SU-DHL-6 (cell line): ENCODE measurements at regions not wholly inside any gene's neighbourhood (a gene's known extent, or its start where the extent isn't known, plus 50 kb on each side); places are given as distances from the start of the nearest gene placed in this dataset.

ENCODE experiments used
- H2AFZ ChIP-seq: fragments of 200-600 bp; sonication (generic); 2 replicates; pipeline ENCODE4 v1.6.1; 2014; ENCODE audit warnings: low read depth, mild to moderate bottlenecking, moderate library complexity, mixed read lengths, antibody characterized with exemption, low read length; ENCODE audit not compliant: severe bottlenecking
- H3F3A ChIP-seq: fragments of 200-600 bp; shearing (Covaris generic); 2 replicates; pipeline ENCODE4 v1.6.0; 2016; ENCODE audit warnings: antibody characterized with exemption, mild to moderate bottlenecking; ENCODE audit not compliant: insufficient read depth
- H3K27ac ChIP-seq: fragments of 200-600 bp; sonication (generic); 2 replicates; pipeline ENCODE4 v1.5.1; 2016; ENCODE audit warnings: low read depth, mild to moderate bottlenecking, low read length, moderate library complexity, mixed read lengths
- H3K27me3 ChIP-seq: fragments of 200-600 bp; sonication (generic), shearing (Covaris generic); 2 replicates; pipeline ENCODE4 v1.6.0; 2014; ENCODE audit warnings: mild to moderate bottlenecking, low read length
- H3K36me3 ChIP-seq: fragments of 200-600 bp; sonication (generic); 2 replicates; pipeline ENCODE4 v1.6.1; 2014; ENCODE audit warnings: mild to moderate bottlenecking, low read length, mixed read lengths
- H3K4me2 ChIP-seq: fragments of 300-600, 200-600 bp; shearing (Covaris generic), sonication (generic); 2 replicates; pipeline ENCODE4 v1.6.0; 2014; ENCODE audit warnings: low read length, low read depth, mild to moderate bottlenecking; ENCODE audit not compliant: poor library complexity, severe bottlenecking
- H3K4me3 ChIP-seq: fragments of 200-600 bp; sonication (generic); 2 replicates; pipeline ENCODE4 v1.5.1; 2014; ENCODE audit warnings: antibody characterized with exemption, low read length, mild to moderate bottlenecking, mixed read lengths; ENCODE audit not compliant: insufficient read depth, poor library complexity, severe bottlenecking
- H3K79me2 ChIP-seq: fragments of 200-600 bp; sonication (generic); 2 replicates; pipeline ENCODE4 v1.6.1; 2014; ENCODE audit warnings: mild to moderate bottlenecking, low read length, moderate library complexity; ENCODE audit not compliant: insufficient read depth
- H3K9ac ChIP-seq: fragments of 200-600 bp; sonication (generic); 2 replicates; pipeline ENCODE4 v1.7.0; 2014; ENCODE audit warnings: mild to moderate bottlenecking, low read length
- H3K9me2 ChIP-seq: fragments of 200-600 bp; sonication (generic); replicated peaks from 2 replicates; pipeline ENCODE4 v1.6.1; 2014; ENCODE audit warnings: low read length; ENCODE audit not compliant: insufficient read depth
- H3K9me3 ChIP-seq: fragments of 200-600 bp; sonication (generic); 2 replicates; pipeline ENCODE4 v1.6.1; 2014; ENCODE audit warnings: low read length, mixed read lengths; ENCODE audit not compliant: insufficient read depth
- H4K20me1 ChIP-seq: fragments of 200-600 bp; sonication (generic); 2 replicates; pipeline ENCODE4 v1.6.1; 2014; ENCODE audit warnings: low read depth, mild to moderate bottlenecking, antibody characterized with exemption, low read length, moderate library complexity, mixed read lengths
- EZH2phosphoT487 ChIP-seq: fragments of 200-600 bp; sonication (generic), shearing (Covaris generic); conservative IDR thresholded peaks from 2 replicates; pipeline ENCODE4 v1.6.1; 2018; ENCODE audit warnings: mild to moderate bottlenecking, antibody characterized with exemption, low read length, moderate library complexity, mixed read lengths
- TF ChIP-seq, protein P1 (sequence below): fragments of 200-600 bp; sonication (generic); IDR thresholded peaks from one replicate; pipeline ENCODE4 v1.5.1; 2017; ENCODE audit warnings: antibody characterized with exemption, mild to moderate bottlenecking, low read length, moderate library complexity; ENCODE audit not compliant: insufficient read depth, poor library complexity, severe bottlenecking

DNA sequence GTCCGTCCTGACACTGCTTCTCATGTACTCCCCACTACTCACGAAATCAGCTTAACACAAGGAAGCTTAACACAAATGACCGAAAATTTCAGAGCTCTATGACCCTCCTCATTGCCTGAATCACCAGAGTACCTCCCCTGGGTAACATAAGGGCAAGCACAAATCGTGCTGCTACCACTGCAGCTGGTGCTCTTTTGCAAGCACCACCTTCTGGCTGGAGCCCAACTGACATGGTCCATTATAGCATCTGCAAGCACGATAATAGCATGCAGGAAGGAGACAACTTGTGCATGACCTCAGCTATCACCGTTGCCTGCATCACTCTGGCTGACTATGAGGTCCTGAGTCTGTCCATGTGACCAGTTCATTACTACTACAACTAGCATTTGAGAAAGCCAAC, 308.0 kb downstream of the TEX13C start:
- H3K27ac ChIP-seq, result no peak overlapping the region
- no peaks in the 10 kb centered on the region for H4K20me1 ChIP-seq
- no peak overlapping the region for H3K4me3 ChIP-seq
- no peaks in the 10 kb centered on the region for H3K9me2 ChIP-seq
- H3K9ac ChIP-seq, result no peak overlapping the region
- no peaks in the 10 kb centered on the region for H3K36me3 ChIP-seq
- H2AFZ ChIP-seq, result no peak overlapping the region
- no peak overlapping the region for H3K4me2 ChIP-seq
- no peaks in the 10 kb centered on the region for H3F3A ChIP-seq
- TF ChIP-seq, protein P1, sequence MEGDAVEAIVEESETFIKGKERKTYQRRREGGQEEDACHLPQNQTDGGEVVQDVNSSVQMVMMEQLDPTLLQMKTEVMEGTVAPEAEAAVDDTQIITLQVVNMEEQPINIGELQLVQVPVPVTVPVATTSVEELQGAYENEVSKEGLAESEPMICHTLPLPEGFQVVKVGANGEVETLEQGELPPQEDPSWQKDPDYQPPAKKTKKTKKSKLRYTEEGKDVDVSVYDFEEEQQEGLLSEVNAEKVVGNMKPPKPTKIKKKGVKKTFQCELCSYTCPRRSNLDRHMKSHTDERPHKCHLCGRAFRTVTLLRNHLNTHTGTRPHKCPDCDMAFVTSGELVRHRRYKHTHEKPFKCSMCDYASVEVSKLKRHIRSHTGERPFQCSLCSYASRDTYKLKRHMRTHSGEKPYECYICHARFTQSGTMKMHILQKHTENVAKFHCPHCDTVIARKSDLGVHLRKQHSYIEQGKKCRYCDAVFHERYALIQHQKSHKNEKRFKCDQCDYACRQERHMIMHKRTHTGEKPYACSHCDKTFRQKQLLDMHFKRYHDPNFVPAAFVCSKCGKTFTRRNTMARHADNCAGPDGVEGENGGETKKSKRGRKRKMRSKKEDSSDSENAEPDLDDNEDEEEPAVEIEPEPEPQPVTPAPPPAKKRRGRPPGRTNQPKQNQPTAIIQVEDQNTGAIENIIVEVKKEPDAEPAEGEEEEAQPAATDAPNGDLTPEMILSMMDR, result no peak
- no peak for TF ChIP-seq EZH2phosphoT487
- no peaks in the 10 kb centered on the region for H3K27me3 ChIP-seq
- H3K79me2 ChIP-seq, result no peaks in the 10 kb centered on the region
- H3K9me3 ChIP-seq, result no peaks in the 10 kb centered on the region

DNA sequence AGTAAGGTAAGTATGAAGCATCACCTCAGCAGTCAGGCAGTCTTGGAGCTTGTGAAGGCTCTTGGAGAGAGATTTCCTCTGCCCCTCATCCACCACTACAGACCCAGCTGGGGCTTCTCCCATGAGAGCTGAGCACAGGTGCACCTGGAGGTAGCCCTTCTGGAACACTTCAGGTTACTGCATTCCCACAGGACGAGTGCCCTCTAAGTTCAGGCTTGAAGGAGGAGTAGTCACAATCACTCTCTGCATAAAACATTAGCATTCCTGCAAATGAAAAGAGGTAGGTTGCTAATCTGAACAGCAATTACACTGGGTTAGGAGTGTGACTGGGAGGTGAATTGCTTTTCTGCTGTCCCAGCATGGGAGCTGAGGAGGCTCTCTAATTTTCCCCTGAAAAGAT, 308.8 kb downstream of the TEX13C start:
- no peak for TF ChIP-seq EZH2phosphoT487
- TF ChIP-seq, protein P1, result no peak
- Histone ChIP-seq H3K27me3 (no peaks in the 10 kb centered on the region), H3K36me3 (no peaks in the 10 kb centered on the region), H3K9me2 (no peaks in the 10 kb centered on the region), H3K27ac (no peak overlapping the region), H3F3A (no peaks in the 10 kb centered on the region), H3K9ac (no peak overlapping the region), H3K79me2 (no peaks in the 10 kb centered on the region), H3K4me2 (no peak overlapping the region), H3K9me3 (no peaks in the 10 kb centered on the region), H3K4me3 (no peak overlapping the region), H2AFZ (no peak overlapping the region), H4K20me1 (no peaks in the 10 kb centered on the region)

DNA sequence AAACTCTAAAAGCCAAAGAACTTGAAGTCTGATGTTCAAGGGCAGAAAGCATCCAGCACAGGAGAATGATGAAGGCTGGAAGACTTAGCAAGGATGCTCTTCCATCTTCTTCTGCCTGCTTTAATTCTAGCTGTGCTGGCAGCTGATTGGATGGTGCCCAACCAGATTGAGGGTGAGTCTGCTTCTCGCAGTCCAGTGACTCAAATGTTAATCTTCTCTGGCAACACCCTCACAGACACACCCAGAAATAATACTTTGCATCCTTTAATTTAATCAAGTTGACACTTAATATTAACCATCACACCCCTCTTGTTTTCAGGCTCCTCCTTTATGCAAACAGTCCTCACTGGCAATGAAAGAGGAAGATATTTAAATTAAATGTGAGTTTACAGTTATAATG, 321.7 kb downstream of the TEX13C start:
- H3K9ac ChIP-seq, result no peak overlapping the region
- H3K27me3 ChIP-seq, result no peaks in the 10 kb centered on the region
- no peak overlapping the region for H3K4me3 ChIP-seq
- H3K9me3 ChIP-seq, result no peaks in the 10 kb centered on the region
- no peak overlapping the region for H3K27ac ChIP-seq
- H4K20me1 ChIP-seq, result no peaks in the 10 kb centered on the region
- H3K9me2 ChIP-seq, result no peaks in the 10 kb centered on the region
- H3K36me3 ChIP-seq, result no peaks in the 10 kb centered on the region
- no peak overlapping the region for H2AFZ ChIP-seq
- H3K4me2 ChIP-seq, result no peak overlapping the region
- no peaks in the 10 kb centered on the region for H3K79me2 ChIP-seq
- no peak for TF ChIP-seq EZH2phosphoT487
- TF ChIP-seq, protein P1, result no peak
- no peaks in the 10 kb centered on the region for H3F3A ChIP-seq
